ENCODE measurements at regions not wholly inside any gene's neighbourhood (a gene's known extent, or its start where the extent isn't known, plus 50 kb on each side); places are given as distances from the start of the nearest gene placed in this dataset.

DNA sequence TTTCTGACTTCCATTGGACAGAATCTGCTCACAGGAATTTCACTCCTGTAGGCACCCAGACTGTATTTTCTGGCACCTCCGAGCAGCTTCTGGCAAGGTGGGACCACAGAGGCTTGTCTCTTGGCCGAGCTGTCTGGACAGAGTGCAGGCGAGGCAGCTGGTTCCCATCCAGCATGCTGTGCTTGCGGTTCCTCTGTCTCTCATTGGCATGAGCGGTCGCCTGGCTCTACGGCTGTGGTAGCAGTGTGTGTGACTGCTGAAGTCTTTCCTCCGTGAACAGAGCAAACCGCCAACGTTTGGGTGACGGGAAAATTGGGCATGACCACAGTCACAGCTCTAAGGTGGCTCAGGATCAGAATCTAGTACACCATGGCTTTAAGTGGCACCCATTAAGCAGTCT is 411.7 kb upstream of the NETO1 start:
- intact Hi-C loops (cut with DNase I; ENCODE audit: low total_unique reads): no loop called here
- Histone ChIP-seq H3K9me3 (no peaks in the 10 kb centered on the region), H3K27me3 (no peaks in the 10 kb centered on the region), H3K4me3 (no peak overlapping the region), H3K4me1 (no peaks in the 10 kb centered on the region), H3K27ac (no peak overlapping the region), H3K36me3 (no peaks in the 10 kb centered on the region)
- no peak for TF ChIP-seq POLR2A (IDR thresholded peaks at IDR 0.05)
- TF ChIP-seq, protein P1, sequence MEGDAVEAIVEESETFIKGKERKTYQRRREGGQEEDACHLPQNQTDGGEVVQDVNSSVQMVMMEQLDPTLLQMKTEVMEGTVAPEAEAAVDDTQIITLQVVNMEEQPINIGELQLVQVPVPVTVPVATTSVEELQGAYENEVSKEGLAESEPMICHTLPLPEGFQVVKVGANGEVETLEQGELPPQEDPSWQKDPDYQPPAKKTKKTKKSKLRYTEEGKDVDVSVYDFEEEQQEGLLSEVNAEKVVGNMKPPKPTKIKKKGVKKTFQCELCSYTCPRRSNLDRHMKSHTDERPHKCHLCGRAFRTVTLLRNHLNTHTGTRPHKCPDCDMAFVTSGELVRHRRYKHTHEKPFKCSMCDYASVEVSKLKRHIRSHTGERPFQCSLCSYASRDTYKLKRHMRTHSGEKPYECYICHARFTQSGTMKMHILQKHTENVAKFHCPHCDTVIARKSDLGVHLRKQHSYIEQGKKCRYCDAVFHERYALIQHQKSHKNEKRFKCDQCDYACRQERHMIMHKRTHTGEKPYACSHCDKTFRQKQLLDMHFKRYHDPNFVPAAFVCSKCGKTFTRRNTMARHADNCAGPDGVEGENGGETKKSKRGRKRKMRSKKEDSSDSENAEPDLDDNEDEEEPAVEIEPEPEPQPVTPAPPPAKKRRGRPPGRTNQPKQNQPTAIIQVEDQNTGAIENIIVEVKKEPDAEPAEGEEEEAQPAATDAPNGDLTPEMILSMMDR (IDR thresholded peaks at IDR 0.05): no peak
- DNase-seq: no peak

DNA sequence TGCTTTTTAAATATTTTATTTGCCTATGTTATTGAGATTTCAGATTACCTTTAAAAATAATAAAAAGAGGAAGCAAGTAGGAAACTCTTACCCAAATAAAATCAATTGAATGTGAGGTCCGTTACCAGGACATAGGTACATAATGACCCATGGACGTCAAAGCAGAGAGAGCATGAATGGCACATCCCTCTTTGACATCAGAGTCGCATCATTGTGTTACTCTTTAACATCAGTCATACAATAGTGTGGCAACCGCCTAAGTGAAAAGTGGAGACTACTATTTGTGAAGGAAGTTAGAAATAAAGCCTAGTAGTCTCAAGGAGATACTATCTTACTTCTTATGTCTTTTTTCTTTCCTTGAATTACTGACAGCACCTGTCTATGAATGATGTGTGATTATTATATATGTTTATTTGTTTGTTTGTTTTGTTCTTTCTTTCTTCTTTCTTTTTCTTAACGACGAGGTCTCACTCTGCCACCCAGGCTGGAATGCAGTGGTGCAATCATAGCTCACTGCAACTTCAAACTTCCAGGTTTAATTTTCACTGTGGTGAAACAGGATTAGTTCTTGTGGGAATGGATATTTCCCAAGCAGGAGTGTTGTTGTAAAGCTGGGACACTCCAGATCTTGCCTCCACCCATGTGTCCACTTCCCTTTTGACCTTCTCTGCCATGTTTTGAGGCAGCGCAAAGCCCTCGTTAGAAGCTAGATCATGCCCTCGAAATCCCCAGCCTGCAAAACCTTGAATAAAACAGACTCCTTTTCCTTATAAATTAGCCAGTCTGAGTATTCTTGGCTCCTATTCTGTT is 407.2 kb upstream of the NETO1 start:
- Histone ChIP-seq H3K27me3 (no peaks in the 10 kb centered on the region), H3K27ac (no peak overlapping the region), H3K4me1 (no peaks in the 10 kb centered on the region), H3K9me3 (no peaks in the 10 kb centered on the region), H3K36me3 (no peaks in the 10 kb centered on the region), H3K4me3 (no peak overlapping the region)
- intact Hi-C loops (cut with DNase I; ENCODE audit: low total_unique reads): no loop called here
- TF ChIP-seq, protein P1 (IDR thresholded peaks at IDR 0.05): no peak
- TF ChIP-seq POLR2A (IDR thresholded peaks at IDR 0.05): no peak
- DNase-seq: no peak

DNA sequence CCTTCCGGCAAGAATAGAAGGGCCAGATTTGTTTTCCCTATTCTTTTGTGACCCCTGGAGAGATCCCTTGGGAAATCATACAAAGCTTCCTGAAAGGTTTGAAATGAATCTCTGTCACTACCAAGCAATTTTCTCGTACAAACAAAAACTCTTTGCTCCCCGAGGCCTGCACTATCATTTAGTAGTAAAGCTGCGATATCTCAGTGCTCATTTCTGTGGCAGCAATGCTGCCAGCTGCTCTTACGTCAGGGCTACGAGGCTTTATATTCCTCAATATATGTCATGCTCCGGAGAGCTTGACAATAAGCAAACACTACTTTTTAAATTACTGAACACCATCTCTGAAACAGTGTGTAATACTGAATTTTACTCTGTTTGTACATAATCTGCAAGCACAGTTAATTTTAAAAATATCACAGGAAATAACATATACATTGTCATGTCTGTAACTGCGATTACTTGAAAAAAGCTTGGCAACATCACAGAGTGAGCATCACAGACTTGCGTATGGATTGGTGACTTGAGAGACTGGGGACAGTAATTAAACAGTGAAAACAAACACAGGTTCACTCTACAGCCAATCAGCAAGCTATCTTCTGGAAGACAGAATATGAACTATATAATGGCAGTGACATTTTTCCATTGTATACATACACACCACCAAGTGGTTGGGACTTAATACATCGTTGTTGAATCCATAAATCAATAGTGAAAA is 403.3 kb upstream of the NETO1 start:
- intact Hi-C loops (cut with DNase I; ENCODE audit: low total_unique reads): no loop called here
- no peak for DNase-seq
- Histone ChIP-seq H3K36me3 (no peaks in the 10 kb centered on the region), H3K27ac (no peak overlapping the region), H3K27me3 (no peaks in the 10 kb centered on the region), H3K9me3 (no peaks in the 10 kb centered on the region), H3K4me1 (no peaks in the 10 kb centered on the region), H3K4me3 (no peak overlapping the region)
- TF ChIP-seq, protein P1 (IDR thresholded peaks at IDR 0.05): no peak
- TF ChIP-seq POLR2A (IDR thresholded peaks at IDR 0.05): no peak

DNA sequence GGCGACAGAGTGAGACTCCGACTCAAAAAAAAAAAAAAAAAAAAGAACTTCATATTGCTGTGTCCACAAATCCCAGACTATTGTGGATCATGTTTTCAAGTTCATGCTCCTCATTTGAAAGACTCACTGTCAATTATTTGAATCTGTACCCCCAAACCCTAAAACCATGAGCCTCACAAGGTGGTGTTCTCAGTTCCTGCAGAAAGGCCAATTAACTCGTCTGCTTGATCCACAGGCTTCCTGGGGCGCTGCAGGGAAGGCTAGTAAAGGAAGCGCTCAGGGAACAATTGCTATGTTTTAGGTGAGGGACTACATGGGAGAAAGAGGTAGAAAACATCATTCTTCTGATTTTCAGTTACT is 396.8 kb upstream of the NETO1 start:
- Histone ChIP-seq H3K27me3 (no peaks in the 10 kb centered on the region), H3K4me1 (no peaks in the 10 kb centered on the region), H3K27ac (no peak overlapping the region), H3K4me3 (no peak overlapping the region), H3K9me3 (no peaks in the 10 kb centered on the region), H3K36me3 (no peaks in the 10 kb centered on the region)
- intact Hi-C loops (cut with DNase I; ENCODE audit: low total_unique reads): no loop called here
- TF ChIP-seq, protein P1 (IDR thresholded peaks at IDR 0.05): no peak
- TF ChIP-seq POLR2A (IDR thresholded peaks at IDR 0.05): no peak
- no peak for DNase-seq

DNA sequence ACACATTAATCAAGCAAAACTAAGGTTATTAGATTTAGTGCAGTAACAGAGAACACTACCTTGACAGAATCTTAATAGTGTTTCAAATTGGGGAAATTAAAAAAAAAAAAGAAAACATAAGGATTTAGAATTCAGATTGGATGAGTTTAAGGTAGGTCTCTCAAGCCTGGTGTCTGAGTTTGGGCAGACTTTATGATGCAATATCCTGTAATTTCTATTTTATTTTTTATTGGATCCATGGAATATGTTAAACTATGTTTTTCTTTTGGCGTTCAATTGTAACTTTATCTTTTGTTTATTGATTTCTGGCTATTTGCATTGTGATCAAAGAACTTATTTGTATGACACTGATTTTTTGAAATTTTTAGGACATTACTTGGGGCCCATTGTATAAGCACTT is 394.1 kb upstream of the NETO1 start:
- Histone ChIP-seq H3K27me3 (no peaks in the 10 kb centered on the region), H3K36me3 (no peaks in the 10 kb centered on the region), H3K27ac (no peak overlapping the region), H3K4me1 (no peaks in the 10 kb centered on the region), H3K4me3 (no peak overlapping the region), H3K9me3 (no peaks in the 10 kb centered on the region)
- intact Hi-C loops (cut with DNase I; ENCODE audit: low total_unique reads): no loop called here
- no peak for DNase-seq
- TF ChIP-seq, protein P1 (IDR thresholded peaks at IDR 0.05): no peak
- no peak for TF ChIP-seq POLR2A (IDR thresholded peaks at IDR 0.05)
